ENCODE measurements at regions not wholly inside any gene's neighbourhood (a gene's known extent, or its start where the extent isn't known, plus 50 kb on each side); places are given as distances from the start of the nearest gene placed in this dataset.
"Not testable (repeated sequence)": the region's sequence is repeated elsewhere in the genome, so short reads cannot be mapped to it uniquely, and the experiment has no call there.

DNA sequence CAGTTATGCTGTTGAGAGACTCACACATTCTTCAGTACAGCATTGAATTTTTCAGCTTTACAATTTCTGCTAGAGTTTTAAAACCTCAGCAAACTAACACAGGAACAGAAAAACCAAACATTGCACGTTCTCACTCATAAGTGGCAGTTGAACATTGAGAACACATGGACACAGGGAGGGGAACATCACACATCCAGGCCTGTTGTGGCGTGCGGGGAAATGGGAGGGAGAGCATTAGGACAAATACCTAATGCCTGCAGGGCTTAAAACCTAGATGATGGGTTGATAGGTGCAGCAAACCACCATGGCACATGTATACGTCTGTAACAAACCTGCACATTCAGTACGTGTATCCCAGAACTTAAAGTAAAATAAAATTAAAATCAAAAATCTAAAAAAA, 270.1 kb upstream of the MME start:
- DNase-seq = not testable (repeated sequence)

DNA sequence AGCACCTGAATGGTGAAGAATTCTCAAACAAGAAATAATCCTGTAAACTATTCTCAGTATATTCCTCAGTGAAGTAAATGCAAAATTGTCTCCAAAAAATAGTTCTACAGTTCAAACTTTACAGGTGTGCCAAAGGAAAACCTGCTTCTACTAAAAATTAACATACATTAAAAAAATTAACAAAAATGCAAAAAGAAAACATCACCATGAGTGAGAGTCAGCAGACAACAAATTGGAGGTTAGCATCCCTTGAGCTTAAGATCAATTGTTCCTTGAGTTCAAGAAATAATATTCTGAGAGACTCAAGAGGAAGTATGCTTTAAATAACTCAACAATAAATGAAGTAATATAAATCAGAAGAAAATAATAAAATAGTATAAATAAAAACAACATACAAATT, 278.4 kb upstream of the MME start:
- DNase-seq = no peak

DNA sequence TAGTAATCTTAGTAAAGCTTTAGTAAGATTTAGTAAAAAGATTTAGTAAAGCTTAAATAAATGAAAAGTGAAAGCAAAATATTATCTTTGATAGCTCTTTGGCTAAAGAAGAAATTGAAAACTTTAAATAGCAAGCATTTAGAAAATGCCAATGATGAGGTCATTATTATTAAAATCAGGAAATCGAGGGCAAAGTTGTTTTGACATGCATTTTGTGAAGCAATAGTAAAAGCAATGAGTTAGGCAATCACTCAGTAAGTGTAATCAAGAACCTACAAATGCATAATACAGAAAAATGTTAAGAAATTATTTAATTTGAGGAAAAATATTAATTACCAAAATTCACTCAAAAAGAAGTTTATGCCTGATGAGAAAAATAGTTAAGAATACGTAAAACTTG, 280.3 kb upstream of the MME start:
- DNase-seq = peak in 3 of 4 experiments; percentile 7 to 80 (median 72)

DNA sequence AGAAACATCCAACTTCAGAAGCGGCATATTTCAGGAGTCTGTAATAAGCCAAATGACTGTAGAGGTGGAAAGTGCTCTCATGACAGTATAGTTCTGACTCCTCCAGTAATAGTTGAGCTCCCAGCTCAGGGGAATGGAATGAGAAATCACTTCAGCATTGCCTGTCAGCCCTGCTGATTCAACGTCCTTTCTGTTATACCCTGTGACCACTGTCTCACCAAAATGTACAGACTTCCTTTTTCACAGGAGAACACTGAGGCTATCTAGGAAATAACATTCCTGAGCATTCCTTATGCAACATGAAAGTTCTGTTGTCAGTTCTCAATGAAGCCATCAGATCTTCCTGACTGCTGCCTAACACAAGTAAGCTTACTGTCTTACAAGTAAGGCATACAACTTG, 284.5 kb upstream of the MME start:
- DNase-seq = peak; percentile 77 to 90 (median 84)

DNA sequence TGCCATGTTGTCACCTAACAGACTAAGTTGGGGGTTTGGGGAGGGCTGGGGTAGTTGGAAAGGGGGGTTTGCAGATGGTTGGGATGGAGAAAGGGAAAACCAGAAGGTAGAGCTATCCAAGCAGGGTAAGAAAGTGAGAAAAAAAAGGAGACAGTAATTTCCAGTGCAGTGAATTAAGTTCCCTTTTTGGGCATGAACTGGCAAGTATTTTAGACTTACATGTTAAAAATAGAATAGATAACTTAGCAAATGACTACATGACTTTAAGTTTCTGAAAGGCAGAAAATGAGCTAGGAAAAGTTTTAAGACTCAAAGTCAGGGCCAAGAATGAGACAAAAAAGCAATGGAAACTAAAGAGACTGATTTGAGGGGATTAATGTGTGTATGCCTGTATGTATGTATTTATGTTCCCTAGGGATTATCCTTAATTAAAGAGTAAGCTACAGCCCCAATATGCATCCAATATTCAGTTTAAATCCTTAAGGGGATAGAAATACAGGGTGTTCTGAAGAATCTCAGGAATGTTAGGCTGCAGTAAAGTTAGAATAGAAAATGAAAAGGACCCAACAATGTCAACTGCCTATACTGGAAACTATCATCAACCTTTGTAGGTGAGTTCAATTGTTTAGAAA, 285.2 kb upstream of the MME start:
- peak; percentile 3 to 65 (median 32) for DNase-seq

DNA sequence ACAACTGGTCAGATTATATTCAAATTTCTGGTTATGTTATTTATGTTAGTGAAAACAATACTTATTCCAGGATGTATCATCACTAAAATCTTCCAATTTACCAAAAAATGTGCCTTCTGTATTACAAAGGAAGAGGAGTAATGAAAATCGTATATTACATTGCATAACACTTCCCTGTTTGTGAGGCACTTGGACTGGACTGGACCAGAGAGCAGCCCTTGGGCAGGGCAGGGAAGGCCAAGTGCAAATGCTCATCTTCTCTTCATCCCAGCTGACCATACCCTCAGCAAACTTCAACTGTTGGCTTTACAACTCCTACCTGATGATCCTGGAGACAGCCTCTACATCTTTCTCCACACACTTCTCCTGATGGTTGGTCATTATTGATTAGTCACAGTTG, 285.7 kb upstream of the MME start:
- peak; percentile 34 to 64 (median 52) for DNase-seq

DNA sequence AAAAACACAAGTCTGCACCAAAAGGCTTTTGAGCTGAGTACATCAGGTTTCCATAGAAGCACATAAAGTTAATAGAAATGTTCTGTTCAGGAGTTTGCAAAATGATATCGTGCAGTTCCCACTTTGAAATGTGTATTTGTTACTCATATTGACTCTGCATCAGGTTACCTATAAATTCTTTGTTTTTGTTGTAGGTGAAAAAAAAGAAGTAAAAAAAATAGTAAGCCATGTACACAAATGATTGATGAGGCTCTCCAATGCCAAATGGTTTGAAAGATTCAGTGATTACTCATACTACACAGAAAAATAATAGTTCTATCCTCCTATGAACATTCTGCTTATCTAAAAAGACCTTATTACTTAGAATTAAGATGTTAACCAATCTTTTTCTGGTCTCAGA, 287.3 kb upstream of the MME start:
- DNase-seq = no peak

DNA sequence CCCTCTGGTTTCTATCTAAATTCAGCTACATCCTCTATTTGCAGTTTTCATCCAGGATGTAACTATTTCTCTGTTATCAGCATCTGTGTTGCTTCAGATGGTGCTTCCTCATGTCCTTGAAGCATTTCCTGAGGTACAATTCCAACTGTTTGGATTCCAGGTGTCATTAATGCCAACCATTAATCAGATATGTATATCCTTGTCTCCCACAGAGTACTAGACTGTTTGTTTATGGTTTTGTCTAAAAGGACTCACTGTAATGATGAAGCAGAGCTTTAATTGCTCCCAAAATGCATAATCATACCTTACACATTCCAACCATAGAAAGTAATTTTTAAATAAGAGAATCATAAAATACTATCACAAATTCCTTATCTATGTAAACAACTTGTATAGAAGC, 288.5 kb upstream of the MME start:
- DNase-seq = no peak

DNA sequence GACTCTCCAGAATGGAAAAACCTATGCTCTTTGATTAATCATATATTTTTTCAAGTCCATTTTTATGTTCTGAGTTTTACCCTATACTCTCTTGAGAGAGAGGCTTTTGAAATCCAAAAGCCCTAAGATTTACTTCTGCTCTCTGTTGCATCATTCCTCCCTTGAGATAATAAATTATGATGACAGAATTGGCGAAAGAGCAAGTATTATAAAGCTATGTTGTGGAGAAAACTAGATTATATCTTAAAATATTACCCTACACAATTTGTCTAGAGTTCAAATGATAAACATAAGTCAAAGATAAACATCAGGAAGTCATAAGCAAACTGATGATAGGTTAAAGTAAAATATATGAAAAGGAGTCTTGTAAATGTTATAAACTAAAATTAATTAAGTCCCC, 293.4 kb upstream of the MME start:
- DNase-seq = peak in 2 of 4 experiments; percentile 42 to 56

DNA sequence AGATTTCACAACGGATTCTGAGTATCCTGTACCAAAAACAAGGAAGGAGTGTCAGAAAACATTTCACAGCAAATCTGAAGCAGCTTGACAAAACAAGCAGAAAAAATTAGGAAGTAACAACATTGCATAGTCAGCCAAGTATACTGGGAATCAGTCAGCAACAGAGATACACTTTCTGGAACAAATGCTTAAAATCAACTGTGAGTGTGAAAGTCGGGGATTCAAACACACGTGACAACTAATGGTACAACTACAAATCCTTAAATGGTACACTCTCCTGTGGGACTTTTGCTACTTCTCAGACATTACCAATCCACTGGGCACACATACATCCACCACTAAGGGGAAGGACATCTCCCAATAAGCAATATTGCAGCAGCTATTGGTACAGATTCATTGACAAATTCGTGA, 296.6 kb upstream of the MME start:
- peak; percentile 35 to 89 (median 62) for DNase-seq

DNA sequence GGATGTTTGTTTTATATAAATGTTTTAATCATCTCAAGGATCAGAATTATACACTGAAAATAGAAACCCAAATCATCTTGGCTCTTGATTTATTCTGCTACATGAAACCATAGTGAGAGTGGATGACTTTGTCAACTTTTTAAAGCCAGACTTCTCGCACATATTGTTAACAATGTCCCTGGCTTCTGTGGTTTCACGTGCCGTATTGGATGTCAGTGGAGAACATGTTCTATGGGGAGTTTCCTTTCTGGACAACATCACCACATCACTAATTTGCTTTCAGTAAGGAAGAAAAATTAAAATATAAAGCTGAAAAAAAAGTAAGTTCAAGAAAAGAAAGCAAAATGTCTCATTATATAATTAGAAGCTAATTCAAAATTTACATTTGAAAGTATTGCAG, 297.1 kb upstream of the MME start:
- DNase-seq = peak in 1 of 4 experiments; percentile 13

DNA sequence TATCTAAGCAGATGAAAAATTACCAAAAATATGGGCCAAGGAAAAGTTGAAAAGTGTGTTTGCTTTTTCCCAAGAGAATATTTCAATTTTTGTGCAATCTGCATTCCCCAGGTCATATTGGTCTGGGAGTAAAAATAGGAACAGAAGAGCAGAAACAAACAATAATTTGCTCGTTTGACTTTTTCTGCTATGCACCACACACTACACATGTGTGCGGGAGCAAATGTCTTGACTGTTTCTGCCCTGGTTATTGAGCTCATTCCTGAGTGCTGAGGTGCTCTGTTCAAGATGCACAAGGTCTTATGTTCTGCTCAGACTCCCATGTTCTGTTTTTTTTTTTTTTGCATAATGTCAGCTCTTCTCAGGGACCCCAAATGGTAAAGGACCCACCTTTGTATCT, 298.0 kb upstream of the MME start:
- DNase-seq = no peak

DNA sequence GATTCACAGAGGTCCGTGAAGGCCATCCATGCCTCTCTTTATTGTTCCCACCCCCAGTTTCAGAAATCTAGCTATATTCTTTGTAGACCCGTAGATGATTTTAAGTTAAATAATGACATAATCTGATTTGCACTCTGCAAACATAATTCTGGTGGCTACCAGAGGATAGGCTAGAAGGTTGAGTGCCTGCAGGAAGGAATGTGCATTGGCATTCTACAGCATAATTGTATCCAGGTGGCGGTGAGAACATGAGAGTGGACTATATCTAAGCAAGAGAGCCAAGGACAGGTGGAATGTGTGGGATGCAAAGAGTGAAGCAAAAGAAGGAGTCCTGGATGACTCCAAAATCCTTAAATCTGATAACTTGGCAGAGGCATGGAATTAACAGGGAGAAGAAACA, 298.5 kb upstream of the MME start:
- DNase-seq = no peak

DNA sequence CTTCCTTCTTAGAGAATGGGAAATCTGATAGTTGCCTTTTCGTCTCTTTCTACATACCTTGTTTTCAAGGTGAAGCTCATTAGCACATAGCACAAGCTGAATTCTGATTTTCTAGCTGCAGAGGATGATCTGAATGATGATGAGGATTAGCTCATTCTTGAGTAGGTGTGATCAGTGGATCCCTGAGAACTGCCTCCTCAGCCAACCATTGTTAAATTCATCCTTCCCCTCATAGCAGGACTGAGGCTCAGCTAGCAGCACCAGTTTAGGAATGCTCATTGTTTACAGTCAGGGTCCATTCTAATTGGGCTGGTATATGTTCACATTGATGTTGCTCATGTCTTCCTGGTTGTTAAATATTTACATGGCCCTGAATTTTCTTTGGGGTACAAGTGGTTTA, 299.9 kb upstream of the MME start:
- DNase-seq = no peak

DNA sequence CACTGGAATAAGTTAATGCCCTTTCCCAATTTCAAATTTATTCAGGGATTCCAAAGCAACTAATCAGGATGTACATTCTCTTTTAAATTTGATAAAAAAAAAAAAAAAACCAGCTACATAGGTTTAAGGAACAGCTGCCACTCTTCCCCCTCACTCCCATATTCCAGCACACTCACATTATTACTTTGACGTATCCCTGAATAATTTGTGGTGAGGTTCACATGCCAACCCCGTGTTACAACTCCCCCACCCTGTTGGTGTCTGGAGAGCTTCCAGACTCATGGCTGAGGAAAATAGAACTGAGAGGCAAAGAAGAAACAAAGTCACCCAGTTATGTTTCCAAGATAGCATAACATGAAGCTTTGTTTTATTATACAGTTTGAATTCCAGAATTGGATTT, 300.5 kb upstream of the MME start:
- peak; percentile 28 to 55 (median 40) for DNase-seq

DNA sequence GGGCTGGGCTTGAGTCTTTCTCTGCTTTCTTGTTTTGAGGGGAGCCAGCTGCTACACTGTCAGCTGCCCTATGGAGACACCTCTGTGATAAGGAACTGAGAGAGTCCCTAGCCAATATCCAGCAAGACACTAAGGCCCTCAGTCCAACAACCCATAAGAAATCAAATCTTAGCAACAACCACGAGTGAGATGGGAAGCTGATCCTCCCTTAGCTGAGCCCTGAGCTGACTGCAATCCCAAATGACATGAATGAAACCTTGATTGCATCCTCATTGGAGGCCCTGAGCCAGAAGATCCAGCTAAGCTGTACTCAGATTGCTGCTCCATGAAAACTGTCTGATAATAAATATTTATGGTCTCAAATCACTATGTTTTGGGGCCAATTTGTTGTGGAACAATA, 302.1 kb upstream of the MME start:
- no peak for DNase-seq

DNA sequence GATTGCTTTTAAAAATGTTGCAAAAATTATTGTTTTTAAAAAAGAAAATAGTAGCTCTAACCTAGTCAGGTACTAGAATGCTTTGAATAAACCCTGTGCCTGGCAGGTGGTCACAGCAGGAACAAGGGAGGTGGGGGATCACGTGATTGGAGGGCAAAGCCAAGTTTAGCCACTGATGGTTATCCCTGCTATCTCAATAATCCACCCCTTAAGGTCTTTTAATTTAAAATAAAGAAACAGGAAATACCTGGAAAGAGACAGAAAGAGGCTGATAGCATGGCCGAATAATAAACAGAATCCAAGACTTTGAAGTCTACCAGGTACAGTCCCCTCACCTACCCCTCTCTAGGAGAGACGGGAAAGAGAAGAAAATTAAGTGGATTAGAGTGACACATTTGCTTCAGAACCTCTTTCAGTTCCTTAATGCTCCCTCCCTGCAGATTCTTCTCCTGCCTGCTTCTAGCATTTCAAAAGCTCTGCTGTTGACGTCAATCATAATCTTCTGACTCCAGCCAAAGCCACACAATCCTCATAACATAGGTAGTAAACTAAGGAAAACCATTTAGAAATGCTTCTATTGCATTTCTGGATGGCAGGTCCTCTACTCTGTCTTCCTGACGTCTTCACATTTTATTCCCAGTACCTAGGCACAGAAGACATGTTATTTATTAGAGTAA, 303.4 kb upstream of the MME start:
- DNase-seq = peak; percentile 17 to 55 (median 39)

DNA sequence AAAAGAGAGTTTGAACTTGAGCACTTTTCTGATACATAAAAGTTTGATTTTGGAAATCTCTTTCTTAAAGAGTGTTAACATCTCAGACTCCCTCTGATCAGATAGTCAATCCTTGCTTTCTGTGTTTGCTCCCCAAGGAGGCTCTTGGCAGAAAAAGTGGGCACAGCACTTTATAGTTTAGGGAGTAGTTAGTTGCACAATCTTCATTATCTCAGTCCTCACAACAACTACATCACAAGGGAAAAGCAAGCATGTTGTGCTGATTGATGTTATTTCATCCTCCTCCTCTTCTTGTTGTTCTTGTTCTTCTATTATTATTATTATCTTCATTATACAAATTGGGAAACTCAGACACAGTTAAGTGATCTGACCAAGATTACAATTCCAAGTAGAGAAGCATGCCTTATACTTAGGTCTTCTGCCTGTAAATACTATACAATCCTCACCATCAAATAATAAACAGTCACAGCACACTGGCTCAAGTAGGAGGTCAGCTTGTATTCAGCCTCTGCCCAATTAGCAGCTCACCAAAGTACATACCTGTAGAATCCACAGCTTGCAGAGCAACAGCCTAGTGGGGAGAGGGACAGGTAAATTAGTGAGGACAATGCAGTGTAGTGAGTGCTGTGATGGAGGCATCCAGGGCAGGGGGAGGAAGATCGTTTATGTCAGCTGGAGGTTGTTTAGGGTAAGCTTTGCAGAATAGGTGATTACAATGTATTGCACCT, 304.1 kb upstream of the MME start:
- DNase-seq = no peak

DNA sequence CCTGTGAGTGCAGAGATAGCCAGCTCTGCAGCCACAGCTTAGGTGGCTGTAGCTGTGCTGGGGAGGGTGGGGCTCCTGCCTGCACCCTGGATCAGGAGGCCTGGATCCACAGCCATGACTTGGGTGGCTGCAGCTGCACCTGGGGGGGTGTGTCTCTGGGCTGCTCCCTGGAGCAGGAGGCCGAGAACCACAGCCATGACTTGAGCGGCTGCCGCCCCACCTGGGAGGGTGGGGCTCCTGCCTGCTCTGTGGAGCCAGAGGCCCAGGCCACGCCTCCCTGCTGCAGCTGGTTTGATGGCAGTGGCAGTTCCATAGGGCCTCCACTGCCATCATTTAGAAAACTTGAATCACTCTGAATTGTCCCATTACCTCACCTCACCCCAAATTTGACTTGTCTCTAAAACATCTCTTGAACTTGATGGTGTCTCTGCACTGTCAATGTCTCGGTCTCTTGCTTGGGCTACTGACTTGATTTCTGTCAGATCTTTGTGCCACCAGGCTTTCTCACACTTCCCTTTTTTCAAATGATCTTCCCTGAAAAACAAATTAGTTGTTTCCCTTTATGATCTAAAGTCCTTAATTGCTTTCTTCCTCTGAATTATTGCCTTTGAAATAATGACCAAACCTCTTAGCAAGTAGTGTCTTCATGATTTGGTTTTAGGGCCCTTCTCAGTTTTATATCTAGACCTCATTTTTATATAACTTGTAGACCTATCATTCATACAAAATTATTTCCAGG, 313.2 kb upstream of the MME start:
- DNase-seq = peak in 3 of 4 experiments; percentile 6 to 48 (median 26)

DNA sequence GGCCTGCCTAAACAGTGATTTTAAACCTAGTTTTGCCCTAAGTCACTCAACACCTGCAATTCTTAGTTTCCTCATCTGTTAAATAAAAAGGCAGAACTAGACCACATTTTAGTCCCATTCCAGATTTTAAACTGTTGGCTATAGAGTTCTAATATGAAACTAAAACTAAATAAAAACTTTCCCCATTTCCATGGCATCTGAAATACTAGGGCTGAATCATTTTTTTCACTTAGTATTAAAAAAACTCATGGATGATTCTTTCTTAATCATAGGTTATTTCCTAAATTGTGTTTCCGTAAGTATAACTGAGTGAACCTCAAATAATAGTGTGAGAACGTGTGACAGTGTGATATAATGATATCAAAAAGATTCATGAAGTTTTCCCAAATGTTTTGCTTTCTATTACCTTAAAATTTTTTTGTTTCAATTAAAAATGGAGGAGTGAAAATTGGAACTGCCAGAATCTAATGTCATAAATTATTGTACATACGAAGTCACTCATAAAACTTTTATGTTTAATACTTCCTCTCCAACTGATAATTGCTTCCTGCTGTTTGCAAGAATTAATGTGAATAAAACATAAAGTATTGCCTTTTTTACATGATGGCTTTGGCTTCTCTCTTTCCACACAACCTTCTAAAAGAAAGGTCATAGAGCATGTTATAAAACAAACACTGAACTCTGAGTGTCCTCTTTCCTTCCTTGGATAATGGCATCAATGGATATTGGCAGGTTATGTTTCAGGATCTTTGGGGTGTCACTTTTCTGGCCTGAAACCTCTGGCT, 315.1 kb upstream of the MME start:
- no peak for DNase-seq

DNA sequence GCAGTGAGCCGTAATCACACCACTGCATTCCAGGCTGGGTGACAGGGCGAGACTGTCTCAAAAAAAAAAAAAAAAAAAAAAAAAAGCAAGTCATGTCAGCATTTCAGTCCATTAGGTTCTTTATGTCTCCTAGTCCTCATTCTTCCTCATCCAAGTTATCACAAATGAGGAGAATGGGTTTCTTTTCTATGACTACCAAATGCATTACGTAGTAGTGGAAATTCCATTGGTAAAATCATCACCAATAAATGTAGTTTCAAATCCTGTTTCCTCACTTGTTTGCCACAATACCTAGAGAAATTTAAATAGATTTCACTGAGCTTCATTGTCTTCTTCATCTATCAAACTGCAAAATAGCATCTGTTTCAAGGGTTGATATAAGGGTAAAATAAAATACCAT, 317.6 kb upstream of the MME start:
- no peak for DNase-seq

DNA sequence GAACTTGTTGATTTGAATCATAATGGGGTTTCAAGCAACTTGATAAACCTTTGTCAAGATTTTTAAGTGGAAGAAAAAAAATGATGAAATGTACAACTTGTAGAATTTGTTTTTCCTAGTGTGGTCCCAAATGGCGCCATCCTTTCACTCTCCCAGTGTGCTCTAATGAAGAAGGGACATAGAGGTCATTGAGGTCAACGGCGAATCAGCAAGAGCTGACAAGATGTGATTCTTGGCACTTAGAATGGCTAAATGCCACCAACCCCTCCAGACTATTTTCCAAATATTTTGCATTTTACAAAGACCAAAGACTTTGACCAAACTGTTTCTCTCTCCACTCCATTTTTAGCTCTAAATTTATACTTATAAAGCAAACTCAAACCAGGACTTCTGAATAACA, 320.2 kb upstream of the MME start:
- no peak for DNase-seq
